ENCODE measurements at regions not wholly inside any gene's neighbourhood (a gene's known extent, or its start where the extent isn't known, plus 50 kb on each side); places are given as distances from the start of the nearest gene placed in this dataset.
"Not testable (repeated sequence)": the region's sequence is repeated elsewhere in the genome, so short reads cannot be mapped to it uniquely, and the experiment has no call there.

GRCh38 chr7:65797086-65797485 lies 75.8 kb upstream of the VKORC1L1 start:
- not testable (repeated sequence) for DNase-seq

- DNase-seq = not testable (repeated sequence)
Measured at GRCh38 chr7:65797566-65797965, 75.3 kb upstream of the VKORC1L1 start.

DNA sequence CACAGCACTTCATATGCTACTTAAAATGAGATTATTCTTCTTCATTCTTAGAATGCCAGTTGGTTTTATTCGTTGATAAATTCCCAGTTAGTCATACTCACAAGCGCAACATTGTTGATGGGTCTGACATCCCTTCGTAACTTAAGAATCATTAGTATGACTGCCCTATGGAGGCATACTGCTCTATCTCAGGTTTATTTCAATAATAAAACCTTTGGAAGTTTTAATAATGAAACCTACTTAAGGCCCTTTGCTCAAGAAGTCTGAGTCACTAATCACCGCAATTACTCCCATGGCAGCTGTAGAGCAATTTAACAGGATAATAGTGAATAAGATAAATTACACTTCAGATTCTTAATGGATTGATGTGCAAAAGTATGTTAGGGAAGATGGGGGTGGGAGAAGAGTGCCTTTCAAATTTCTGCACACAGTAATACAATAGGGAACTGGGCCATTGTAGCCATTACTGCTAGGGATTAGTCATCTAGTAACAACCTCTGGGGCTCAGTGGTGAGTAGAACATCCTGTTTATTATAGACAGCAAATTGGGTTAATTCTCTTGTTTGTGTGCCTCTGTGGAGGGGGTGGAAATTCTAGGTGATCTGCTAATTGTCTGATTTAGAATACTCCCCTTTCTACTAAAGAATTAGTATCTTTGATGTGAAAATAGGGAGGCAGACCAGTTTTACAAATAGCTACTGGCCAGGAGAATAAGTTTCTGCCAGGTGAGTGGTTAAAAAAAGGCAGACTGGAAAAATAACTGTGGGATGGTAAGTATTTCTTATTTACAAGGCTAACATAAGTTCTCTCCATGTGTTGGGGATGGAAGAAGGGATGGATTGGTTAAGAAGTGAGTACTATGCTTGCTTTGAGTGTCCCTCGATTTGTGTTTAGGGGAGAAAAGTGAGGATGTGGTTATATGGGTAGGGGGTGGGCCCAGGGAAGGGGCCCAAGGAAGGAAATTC lies 74.5 kb upstream of the VKORC1L1 start:
- no peak for DNase-seq

- not testable (repeated sequence) for DNase-seq
Measured at GRCh38 chr7:65800191-65800590, 72.7 kb upstream of the VKORC1L1 start.

GRCh38 chr7:65800890-65801341 lies 72.0 kb upstream of the VKORC1L1 start:
- no peak for DNase-seq

GRCh38 chr7:65804887-65805286 lies 68.0 kb upstream of the VKORC1L1 start:
- DNase-seq = no peak

DNA sequence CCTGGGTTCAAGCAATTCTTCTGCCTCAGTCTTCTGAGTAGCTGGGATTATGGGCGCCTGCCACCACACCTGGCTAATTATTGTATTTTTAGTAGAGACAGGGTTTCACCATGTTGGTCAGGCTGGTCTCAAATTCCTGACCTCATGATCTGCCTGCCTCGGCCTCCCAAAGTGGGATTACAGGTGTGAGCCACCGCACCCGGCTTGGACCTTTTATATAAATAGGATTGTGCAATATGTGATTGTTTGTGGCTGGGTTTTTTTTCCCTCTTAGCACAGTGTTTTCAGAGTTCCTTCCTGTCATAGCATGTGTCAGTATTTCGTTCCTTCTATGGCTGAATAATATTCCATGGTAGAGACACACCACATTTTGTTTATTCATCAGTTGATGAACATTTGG lies 65.8 kb upstream of the VKORC1L1 start:
- DNase-seq = not testable (repeated sequence)

GRCh38 chr7:65809259-65809981 lies 63.5 kb upstream of the VKORC1L1 start:
- no peak for DNase-seq

DNA sequence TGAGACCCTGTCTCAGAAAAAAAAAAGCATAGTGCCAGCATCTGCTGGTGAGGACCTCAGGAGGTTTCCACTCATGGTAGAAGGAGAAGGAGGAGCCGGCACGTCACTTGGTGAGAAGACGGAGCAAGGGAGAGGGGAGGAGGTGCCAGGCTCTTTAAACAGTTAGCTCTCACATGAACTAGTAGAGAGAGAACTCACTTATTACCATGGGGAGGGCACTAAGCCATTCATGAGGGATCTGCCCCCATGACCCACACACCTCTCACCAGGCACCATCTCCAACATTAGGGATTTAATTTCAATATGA lies 62.9 kb upstream of the VKORC1L1 start:
- DNase-seq = no peak

DNA sequence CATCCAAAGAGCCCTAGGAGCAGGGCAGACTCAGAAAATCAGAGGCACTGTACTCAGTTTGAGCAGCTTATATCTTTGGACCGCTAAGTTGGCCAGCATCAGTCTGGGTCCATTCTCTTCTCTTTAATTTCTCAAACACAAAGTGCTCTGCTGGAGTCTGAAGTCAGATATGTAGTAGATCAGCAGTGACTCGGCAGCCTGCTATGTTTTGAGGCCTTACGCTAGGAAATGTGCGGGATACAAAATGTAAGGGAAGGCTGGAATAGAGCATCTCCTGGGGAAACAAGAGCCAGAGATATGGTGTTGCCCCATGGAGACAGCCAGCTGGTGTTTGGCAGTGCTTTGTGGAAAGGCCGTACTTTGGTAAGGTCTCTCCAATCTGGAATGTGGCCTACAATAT lies 60.6 kb upstream of the VKORC1L1 start:
- DNase-seq = no peak

GRCh38 chr7:65814556-65815167 lies 58.2 kb upstream of the VKORC1L1 start:
- DNase-seq = not testable (repeated sequence)

- DNase-seq = peak in 1 of 56 donors; percentile 1
Measured at GRCh38 chr7:65820287-65820950, 52.5 kb upstream of the VKORC1L1 start.

Data from amygdala (tissue), 56 donors.